Ecto neural progenitor cell (in vitro differentiated cells): ENCODE measurements at regions not wholly inside any gene's neighbourhood (a gene's known extent, or its start where the extent isn't known, plus 50 kb on each side); places are given as distances from the start of the nearest gene placed in this dataset.
"Not testable (repeated sequence)": the region's sequence is repeated elsewhere in the genome, so short reads cannot be mapped to it uniquely, and the experiment has no call there.

Experiments
- DNase-seq: peaks from one replicate; pipeline ENCODE4 v3.0.0-alpha.2; 2018; ENCODE audit warnings: low spot score

DNA sequence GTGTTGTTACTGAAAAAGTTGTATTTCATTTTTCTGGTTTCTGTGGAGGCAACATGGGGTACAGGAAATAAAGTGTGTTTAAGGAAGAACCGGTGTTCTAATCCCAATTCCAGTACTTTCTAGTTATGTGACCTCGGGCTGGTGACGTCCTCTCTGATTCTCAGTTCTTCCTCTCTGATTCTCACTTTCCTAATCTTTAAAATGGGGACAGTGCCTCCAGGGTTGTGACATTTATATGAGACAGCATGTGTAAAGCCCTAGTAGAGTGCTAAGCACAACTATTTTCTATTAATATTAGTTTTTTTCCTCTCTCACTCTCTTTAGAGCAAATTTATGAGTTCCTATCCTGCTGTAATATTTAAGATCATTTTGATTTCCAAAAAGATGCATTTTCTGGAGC lies 50.9 kb upstream of the PTPDC1 start:
- DNase-seq: no peak

DNA sequence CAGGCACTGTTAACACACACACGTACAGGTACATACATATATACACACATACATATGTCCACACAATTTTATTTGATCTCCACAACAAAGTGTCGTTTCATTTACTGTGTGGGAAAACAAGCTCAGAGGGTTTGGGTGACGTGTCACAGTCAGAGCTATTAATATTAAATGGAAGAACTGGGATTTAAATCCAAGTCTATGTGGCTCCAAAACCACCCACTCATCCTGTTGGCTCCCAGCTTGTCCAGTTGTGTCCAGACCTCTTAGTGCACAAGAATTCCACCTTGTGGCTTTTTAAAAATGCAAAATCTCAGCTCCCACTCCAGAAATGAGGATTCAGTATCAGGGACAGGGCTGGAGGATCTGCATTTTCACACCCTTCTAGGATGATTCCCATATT lies 52.3 kb upstream of the PTPDC1 start:
- DNase-seq: no peak

DNA sequence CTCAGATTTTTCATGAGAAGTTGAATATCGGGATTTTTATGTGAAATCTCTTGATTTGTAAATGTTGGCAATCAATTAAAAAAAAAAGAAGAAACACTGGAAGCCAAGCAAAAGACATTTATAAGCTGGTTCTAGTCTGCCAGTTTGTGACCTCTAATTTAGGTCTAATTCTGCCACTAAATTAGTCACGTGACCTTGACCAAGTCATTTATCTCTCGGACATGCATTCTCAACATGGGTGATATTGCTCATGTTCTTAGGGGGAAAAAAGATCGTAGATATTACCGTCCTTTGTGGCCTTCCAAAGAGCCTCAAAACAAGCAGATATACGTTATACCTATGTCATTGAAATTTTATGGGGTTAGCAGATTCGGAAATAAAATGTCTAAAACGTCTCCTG lies 52.9 kb upstream of the PTPDC1 start:
- no peak for DNase-seq

GRCh38 chr9:94030318-94031179 lies 53.7 kb upstream of the PTPDC1 start:
- peak; percentile 87 for DNase-seq

GRCh38 chr9:94029932-94030317 lies 54.3 kb upstream of the PTPDC1 start:
- no peak for DNase-seq

DNA sequence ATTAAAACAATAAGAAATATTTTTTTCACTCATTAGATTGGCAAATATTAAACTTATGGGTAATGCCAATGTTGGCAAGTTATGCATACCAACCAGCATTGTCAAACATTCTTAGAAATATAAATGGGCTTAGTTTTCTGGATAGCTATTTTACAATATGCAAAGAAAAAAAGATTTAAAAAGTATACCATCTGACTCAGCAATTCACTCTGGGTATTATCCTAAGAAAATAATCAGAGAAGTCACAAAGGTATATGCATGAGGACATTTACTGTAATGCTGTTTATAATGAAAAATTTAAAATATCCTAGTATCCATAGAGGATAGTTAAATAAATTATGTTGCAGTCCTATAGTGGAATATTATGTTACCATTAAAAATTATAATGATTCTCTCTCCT lies 57.4 kb upstream of the PTPDC1 start:
- no peak for DNase-seq

DNA sequence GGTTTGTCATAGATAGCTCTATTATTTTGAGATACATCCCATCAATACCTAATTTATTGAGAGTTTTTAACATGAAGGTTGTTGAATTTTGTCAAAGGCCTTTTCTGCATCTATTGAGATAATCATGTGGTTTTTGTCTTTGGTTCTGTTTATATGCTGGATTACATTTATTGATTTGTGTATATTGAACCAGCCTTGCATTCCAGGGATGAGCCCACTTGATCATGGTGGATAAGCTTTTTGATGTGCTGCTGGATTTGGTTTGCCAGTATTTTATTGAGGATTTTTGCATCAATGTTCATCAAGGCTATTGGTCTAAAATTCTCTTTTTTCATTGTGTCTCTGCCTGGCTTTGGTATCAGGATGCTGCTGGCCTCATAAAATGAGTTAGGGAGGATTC lies 61.8 kb upstream of the PTPDC1 start:
- not testable (repeated sequence) for DNase-seq

DNA sequence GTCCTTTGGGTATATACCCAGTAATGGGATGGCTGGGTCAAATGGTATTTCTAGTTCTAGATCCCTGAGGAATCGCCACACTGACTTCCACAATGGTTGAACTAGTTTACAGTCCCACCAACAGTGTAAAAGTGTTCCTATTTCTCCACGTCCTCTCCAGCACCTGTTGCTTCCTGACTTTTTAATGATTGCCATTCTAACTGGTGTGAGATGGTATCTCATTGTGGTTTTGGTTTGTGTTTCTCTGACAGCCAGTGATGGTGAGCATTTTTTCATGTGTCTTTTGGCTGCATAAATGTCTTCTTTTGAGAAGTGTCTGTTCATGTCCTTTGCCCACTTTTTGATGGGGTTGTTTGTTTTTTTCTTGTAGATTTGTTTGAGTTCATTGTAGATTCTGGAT lies 63.4 kb upstream of the PTPDC1 start:
- not testable (repeated sequence) for DNase-seq

- DNase-seq: no peak
These were observed 63.5 kb upstream of the BARX1 start for GRCh38 chr9:94018628-94019027.

- no peak for DNase-seq
These were observed 62.9 kb upstream of the BARX1 start for GRCh38 chr9:94017939-94018531.

GRCh38 chr9:94016744-94017143 lies 61.6 kb upstream of the BARX1 start:
- no peak for DNase-seq

GRCh38 chr9:94014920-94015319 lies 59.8 kb upstream of the BARX1 start:
- DNase-seq: no peak

GRCh38 chr9:94014066-94014654 lies 59.0 kb upstream of the BARX1 start:
- DNase-seq: no peak

DNA sequence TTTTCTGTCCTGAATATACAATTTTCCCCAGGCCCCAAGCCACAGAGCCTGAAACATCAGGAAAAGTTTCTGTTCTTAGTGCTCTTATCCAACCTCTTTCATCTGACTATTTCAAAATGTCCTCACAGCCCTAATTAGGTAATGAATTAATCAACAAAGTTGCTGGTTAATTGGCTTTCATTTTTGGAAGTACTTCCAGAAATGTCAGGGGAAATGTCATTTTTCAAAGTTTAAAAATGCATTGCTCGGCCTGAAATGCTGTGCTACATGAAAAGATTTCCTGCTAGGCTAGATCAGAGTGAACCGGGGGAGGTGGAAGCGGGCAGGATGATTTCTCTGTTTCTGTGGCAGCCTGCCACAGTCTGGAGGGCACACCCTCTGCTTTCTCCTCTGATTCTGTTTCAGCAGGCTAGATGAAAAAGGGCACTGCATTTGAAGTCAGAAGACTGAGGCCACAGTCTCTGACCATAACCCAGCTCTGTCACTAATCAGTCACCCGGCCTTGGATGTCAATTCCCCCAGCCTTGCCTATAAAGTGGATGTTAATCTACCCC lies 55.9 kb upstream of the BARX1 start:
- no peak for DNase-seq

DNA sequence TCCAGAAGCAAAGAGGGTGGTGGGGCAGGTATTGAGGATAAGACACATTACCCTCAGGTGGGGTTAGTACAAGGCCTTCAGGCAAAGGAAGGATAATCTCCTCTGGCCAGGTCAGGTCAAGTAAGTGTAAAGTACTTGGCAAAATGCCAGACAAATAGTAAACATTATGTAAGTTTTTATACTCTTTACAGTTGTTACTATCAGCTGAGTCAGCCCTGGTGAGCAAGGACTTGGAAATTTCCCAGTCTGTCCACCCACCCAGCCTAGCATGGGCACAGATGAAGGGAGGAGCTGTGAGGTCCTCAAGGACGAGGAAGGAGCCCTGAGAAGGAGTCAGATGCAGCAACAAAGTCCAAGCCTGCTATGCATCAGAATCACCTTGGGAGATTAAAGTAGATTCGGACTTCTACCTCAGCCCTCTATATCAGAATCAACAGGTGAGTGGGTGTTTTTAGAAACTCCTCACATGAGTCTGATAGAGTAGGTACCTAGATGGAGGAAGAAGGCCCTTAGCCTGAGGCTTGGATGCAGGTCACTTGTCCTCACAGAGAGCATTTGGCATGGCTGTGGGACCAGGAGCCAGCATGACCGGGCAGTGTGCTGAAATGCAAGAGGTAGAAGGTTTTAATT lies 50.2 kb upstream of the BARX1 start:
- no peak for DNase-seq
